Astrocyte (in vitro differentiated cells and primary cell): ENCODE measurements at regions not wholly inside any gene's neighbourhood (a gene's known extent, or its start where the extent isn't known, plus 50 kb on each side); places are given as distances from the start of the nearest gene placed in this dataset.
"Not testable (repeated sequence)": the region's sequence is repeated elsewhere in the genome, so short reads cannot be mapped to it uniquely, and the experiment has no call there.

ENCODE experiments used
- DNase-seq: peaks from one replicate; pipeline ENCODE4 v3.0.0-alpha.2; 2010; ENCODE audit warnings: low read depth
- FAIRE-seq: peaks from 2 replicates; lab custom pipeline; 2011; peaks lifted over from hg19 to GRCh38; lab: Jason Lieb, UNC
- H2AFZ ChIP-seq: 2 replicates; pipeline ENCODE4 v1.6.0; 2012; ENCODE audit warnings: low read depth, low read length, inconsistent platforms
- H3K27ac ChIP-seq: 2 replicates; pipeline ENCODE4 v1.5.1; 2011; ENCODE audit warnings: low read depth, low read length, inconsistent platforms
- H3K27me3 ChIP-seq: 2 replicates; pipeline ENCODE4 v1.6.0; 2011; ENCODE audit warnings: low read length, inconsistent platforms; ENCODE audit not compliant: insufficient read depth
- H3K36me3 ChIP-seq: 2 replicates; pipeline ENCODE4 v1.5.1; 2011; ENCODE audit warnings: low read length, inconsistent platforms; ENCODE audit not compliant: insufficient read depth
- H3K4me1 ChIP-seq: 2 replicates; pipeline ENCODE4 v1.5.1; 2011; ENCODE audit warnings: low read length, inconsistent platforms; ENCODE audit not compliant: insufficient read depth
- H3K4me2 ChIP-seq: 2 replicates; pipeline ENCODE4 v1.6.0; 2012; ENCODE audit warnings: low read length, inconsistent platforms
- H3K4me3 ChIP-seq: 2 replicates; pipeline ENCODE4 v1.5.1; 2011; ENCODE audit warnings: low read depth, mild to moderate bottlenecking, low read length, inconsistent platforms; ENCODE audit not compliant: insufficient read depth
- H3K79me2 ChIP-seq: 2 replicates; pipeline ENCODE4 v1.6.0; 2012; ENCODE audit warnings: mild to moderate bottlenecking, low read length, inconsistent platforms; ENCODE audit not compliant: insufficient read depth
- H3K9ac ChIP-seq: 2 replicates; pipeline ENCODE4 v1.6.0; 2012; ENCODE audit warnings: mild to moderate bottlenecking, low read length, inconsistent platforms
- H3K9me3 ChIP-seq: 2 replicates; pipeline ENCODE4 v1.5.1; 2012; ENCODE audit warnings: low read depth, mild to moderate bottlenecking, low read length, inconsistent platforms; ENCODE audit not compliant: insufficient read depth
- H4K20me1 ChIP-seq: 2 replicates; pipeline ENCODE4 v1.6.0; 2012; ENCODE audit warnings: low read length, inconsistent platforms; ENCODE audit not compliant: insufficient read depth
- H3K27ac Mint-ChIP-seq: one replicate; pipeline ENCODE4 v1.8.0; 2021; ENCODE audit warnings: mild to moderate bottlenecking, mixed read lengths; ENCODE audit not compliant: unreplicated experiment
- H3K27me3 Mint-ChIP-seq: one replicate; pipeline ENCODE4 v1.8.0; 2021; ENCODE audit warnings: low read depth, mixed read lengths; ENCODE audit not compliant: unreplicated experiment
- H3K36me3 Mint-ChIP-seq: one replicate; pipeline ENCODE4 v1.8.0; 2021; ENCODE audit warnings: low read depth, mixed read lengths; ENCODE audit not compliant: unreplicated experiment
- H3K4me1 Mint-ChIP-seq: one replicate; pipeline ENCODE4 v1.8.0; 2021; ENCODE audit warnings: low read depth, mixed read lengths; ENCODE audit not compliant: unreplicated experiment
- H3K4me3 Mint-ChIP-seq: one replicate; pipeline ENCODE4 v1.8.0; 2021; ENCODE audit warnings: mild to moderate bottlenecking, moderate library complexity, mixed read lengths; ENCODE audit not compliant: unreplicated experiment
- H3K9me3 Mint-ChIP-seq: one replicate; pipeline ENCODE4 v1.8.0; 2021; ENCODE audit warnings: mild to moderate bottlenecking, mixed read lengths; ENCODE audit not compliant: unreplicated experiment

DNA sequence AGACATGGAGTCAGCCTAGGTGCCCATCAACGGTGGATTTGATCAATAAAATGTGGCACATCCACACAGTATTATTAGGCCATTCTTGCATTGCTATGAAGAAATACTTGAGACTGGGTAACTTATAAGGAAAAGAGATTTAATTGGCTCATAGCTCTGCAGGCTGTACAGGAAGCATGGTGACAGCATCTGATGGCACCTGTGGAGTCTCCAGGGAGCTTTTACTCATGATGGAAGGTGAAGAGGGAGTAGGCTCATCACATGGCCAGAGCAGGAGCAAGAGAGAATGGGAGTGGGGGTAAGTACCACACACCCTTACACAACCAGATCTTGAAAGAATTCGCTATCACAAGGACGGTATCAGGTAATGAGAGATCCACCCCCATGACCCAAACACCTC, 1756.7 kb upstream of the DEFB115 start:
- not testable (repeated sequence) for H3K9me3 ChIP-seq, FAIRE-seq, H3K36me3 Mint-ChIP-seq, H3K27me3 ChIP-seq, H2AFZ ChIP-seq, H3K27me3 Mint-ChIP-seq, H3K27ac Mint-ChIP-seq, H3K4me3 ChIP-seq, H3K9me3 Mint-ChIP-seq, H3K36me3 ChIP-seq, H3K4me1 Mint-ChIP-seq, H3K27ac ChIP-seq, H3K9ac ChIP-seq, DNase-seq, H3K79me2 ChIP-seq, H4K20me1 ChIP-seq, H3K4me1 ChIP-seq, H3K4me2 ChIP-seq, H3K4me3 Mint-ChIP-seq

DNA sequence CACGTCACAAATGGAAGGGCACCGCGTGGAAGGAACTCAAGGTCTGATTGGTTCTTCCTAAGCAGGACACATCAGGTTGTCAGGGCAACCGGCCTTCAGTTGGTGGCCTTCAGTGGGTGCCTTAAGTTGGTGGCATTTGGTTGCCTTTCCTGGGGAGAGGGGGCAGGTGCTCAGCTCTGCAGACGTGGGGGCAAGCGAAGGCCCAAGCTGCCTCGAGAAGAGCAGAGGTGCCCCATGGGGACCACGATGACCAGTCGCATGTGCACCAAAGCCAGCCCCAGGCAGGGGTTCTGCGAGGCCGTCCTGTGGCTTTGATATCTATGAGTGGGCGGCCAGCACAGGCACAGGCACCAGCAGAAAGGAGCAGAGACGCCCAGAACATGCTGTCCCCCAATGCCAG, 1742.8 kb upstream of the DEFB115 start:
- H3K36me3 ChIP-seq, H3K4me3 ChIP-seq, H3K4me1 ChIP-seq, H2AFZ ChIP-seq, H3K4me3 Mint-ChIP-seq, H3K27ac ChIP-seq, FAIRE-seq, DNase-seq, H3K27me3 ChIP-seq, H3K9me3 Mint-ChIP-seq, H3K9me3 ChIP-seq, H4K20me1 ChIP-seq, H3K4me1 Mint-ChIP-seq, H3K9ac ChIP-seq, H3K79me2 ChIP-seq, H3K4me2 ChIP-seq, H3K27me3 Mint-ChIP-seq, H3K36me3 Mint-ChIP-seq, H3K27ac Mint-ChIP-seq: not testable (repeated sequence)

GRCh38 chr20:29516847-29517246, 1740.6 kb upstream of the DEFB115 start:
- H3K4me3 Mint-ChIP-seq, H3K27me3 ChIP-seq, H3K9me3 ChIP-seq, H3K4me3 ChIP-seq, H3K9me3 Mint-ChIP-seq, H3K27ac ChIP-seq, H4K20me1 ChIP-seq, H3K27me3 Mint-ChIP-seq, H3K36me3 ChIP-seq, H3K4me1 ChIP-seq, H3K4me2 ChIP-seq, H3K27ac Mint-ChIP-seq, H3K36me3 Mint-ChIP-seq, H2AFZ ChIP-seq, FAIRE-seq, H3K9ac ChIP-seq, DNase-seq, H3K79me2 ChIP-seq, H3K4me1 Mint-ChIP-seq: not testable (repeated sequence)

DNA sequence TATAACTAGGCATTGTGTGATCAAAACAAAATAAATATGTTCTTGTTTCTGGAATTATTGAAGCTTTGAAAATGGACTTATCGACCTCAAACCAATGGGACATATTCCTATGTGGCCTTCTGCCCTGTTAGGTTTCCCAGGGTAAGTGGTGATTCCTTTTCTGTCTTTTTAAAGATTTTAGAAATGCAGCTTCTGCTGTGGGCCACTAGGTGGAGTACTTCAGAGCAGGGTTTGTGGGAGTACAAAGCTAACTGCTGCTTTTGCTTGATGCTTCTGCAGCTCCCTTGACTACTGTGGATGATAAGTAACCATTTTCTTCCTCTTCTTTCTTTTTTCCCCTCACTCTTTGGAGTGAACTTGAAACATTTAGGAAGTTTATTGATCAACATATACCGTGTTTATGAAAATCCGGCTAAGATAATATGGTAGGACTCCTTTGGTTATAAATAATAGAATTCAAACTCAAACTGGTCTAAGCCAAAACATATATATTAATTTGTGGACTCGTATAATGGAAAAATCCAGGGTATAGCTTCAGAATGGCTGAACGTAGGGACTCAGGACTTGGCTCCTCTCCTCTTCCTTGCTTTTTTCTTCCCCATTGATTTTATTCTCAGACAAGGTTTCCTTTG, 1737.7 kb upstream of the DEFB115 start:
- H3K27me3 Mint-ChIP-seq, H2AFZ ChIP-seq, H3K9me3 ChIP-seq, H3K4me3 Mint-ChIP-seq, H3K79me2 ChIP-seq, H3K36me3 ChIP-seq, H3K4me3 ChIP-seq, H3K27me3 ChIP-seq, H3K36me3 Mint-ChIP-seq, DNase-seq, H3K9ac ChIP-seq, H3K4me1 Mint-ChIP-seq, H3K9me3 Mint-ChIP-seq, H4K20me1 ChIP-seq, H3K27ac ChIP-seq, H3K4me1 ChIP-seq, FAIRE-seq, H3K27ac Mint-ChIP-seq, H3K4me2 ChIP-seq: not testable (repeated sequence)

- not testable (repeated sequence) for H3K79me2 ChIP-seq, H3K27me3 ChIP-seq, DNase-seq, H3K4me1 Mint-ChIP-seq, H4K20me1 ChIP-seq, H3K9me3 Mint-ChIP-seq, H3K4me3 ChIP-seq, H3K36me3 ChIP-seq, H3K27ac Mint-ChIP-seq, H2AFZ ChIP-seq, H3K9ac ChIP-seq, H3K27ac ChIP-seq, H3K36me3 Mint-ChIP-seq, H3K4me2 ChIP-seq, H3K9me3 ChIP-seq, H3K4me3 Mint-ChIP-seq, H3K4me1 ChIP-seq, FAIRE-seq, H3K27me3 Mint-ChIP-seq
These were observed 1723.8 kb upstream of the DEFB115 start for GRCh38 chr20:29533566-29534177.

DNA sequence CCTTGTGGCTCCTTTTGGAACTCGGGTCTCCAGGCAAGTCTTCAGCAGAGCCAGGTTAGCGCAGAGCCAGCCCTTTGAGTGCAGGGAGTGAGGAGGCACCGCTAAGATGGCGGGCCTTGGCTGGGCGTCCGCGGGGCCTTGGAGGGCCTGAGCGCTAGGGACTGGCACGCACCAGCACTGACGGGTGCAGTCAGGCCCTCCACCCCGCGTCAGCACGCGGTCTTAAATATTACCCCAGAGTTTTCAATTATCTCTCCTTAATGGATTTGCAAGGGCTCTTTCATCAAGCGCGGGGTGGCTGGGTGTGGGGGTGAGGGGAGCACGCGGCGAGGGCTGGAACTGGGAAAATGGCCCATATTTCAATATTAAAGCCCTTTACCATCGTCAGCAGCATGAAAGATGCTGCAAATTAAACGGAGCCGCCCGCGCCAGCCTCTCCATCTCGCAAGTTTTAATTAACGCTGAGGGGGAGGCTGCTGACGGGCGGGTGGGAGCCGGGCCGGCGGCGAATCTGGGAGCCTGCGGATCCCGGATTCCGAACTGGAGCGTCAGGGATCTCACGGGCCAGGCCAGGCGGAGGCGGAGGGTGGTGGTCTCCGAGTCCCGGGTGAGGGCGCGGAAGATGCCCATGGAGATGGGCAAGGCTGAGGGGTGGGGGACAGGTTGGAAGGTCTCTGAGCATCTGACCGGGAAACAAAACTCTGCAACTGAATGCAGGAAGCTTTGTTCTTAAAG, 1690.4 kb upstream of the DEFB115 start:
- H3K79me2 ChIP-seq, FAIRE-seq, DNase-seq, H3K4me1 ChIP-seq, H3K27ac Mint-ChIP-seq, H3K36me3 Mint-ChIP-seq, H3K9me3 ChIP-seq, H3K9me3 Mint-ChIP-seq, H3K4me1 Mint-ChIP-seq, H3K36me3 ChIP-seq, H3K4me3 ChIP-seq, H3K4me3 Mint-ChIP-seq, H3K9ac ChIP-seq, H3K27me3 ChIP-seq, H3K4me2 ChIP-seq, H2AFZ ChIP-seq, H3K27me3 Mint-ChIP-seq, H3K27ac ChIP-seq, H4K20me1 ChIP-seq: not testable (repeated sequence)
